Thoracic aorta (tissue), 2 donors: ENCODE measurements at regions not wholly inside any gene's neighbourhood (a gene's known extent, or its start where the extent isn't known, plus 50 kb on each side); places are given as distances from the start of the nearest gene placed in this dataset.
"Not testable (repeated sequence)": the region's sequence is repeated elsewhere in the genome, so short reads cannot be mapped to it uniquely, and the experiment has no call there.

ENCODE experiments used
- ATAC-seq: fragments of 150-250 bp; one replicate; pipeline ENCODE4 v1.8.0; 2017; ENCODE audit warnings: low read depth; ENCODE audit not compliant: insufficient number of reproducible peaks, low FRiP score
- DNase-seq: peaks from one replicate; pipeline ENCODE4 v3.0.0-alpha.2; 2020; ENCODE audit warnings: low spot score
- H3K27ac ChIP-seq, 2 donors: fragments of 200-600 bp; sonication (generic); 1 replicate in 1 of 2; 2 replicates in 1 of 2; pipeline ENCODE4 v1.5.1; 2016; ENCODE audit warnings: mild to moderate bottlenecking in 2 of 2, moderate library complexity in 2 of 2
- H3K27me3 ChIP-seq: fragments of 200-600 bp; sonication (generic); replicated peaks from 2 replicates; pipeline ENCODE4 v1.6.0; 2016; ENCODE audit warnings: mild to moderate bottlenecking; ENCODE audit not compliant: insufficient read depth
- H3K36me3 ChIP-seq: fragments of 200-600 bp; sonication (generic); one replicate; pipeline ENCODE4 v1.5.1; 2016
- H3K4me1 ChIP-seq, 2 donors: fragments of 200-600 bp; sonication (generic); 1 replicate in 1 of 2; 2 replicates in 1 of 2; pipeline versions ENCODE4 v1.5.1 to v1.6.0; 2016; ENCODE audit warnings: low read depth in 2 of 2, mild to moderate bottlenecking in 1 of 2; ENCODE audit not compliant: control insufficient read depth in 1 of 2
- H3K4me3 ChIP-seq: fragments of 200-600 bp; sonication (generic); 2 replicates; pipeline ENCODE4 v1.5.1; 2016; ENCODE audit warnings: mild to moderate bottlenecking
- H3K9me3 ChIP-seq: fragments of 200-600 bp; sonication (generic); 2 replicates; pipeline ENCODE4 v1.5.1; 2016
- CTCF ChIP-seq: fragments of 200-600 bp; sonication (generic); IDR thresholded peaks from one replicate; pipeline ENCODE4 v1.5.1; 2019; ENCODE audit warnings: antibody characterized with exemption

DNA sequence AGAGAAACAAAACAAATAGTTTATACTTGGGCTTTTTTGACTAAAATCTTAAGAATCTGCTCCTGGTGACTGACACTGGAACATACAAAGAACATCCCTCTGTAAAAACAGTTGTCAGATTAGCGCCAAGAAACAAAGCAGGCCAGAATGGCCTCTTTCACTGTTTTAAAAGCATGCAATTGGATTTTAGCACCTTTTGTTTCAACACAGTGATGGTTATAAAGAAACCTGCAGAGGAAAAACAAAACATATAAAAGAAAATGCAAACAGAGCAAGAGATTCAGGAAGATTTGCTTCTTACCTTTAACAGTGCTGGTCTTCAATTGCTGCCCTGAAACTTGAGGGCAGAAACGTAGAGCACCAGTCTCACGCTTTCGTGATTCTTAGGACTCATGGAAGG lies 652.2 kb upstream of the KCND2 start:
- no peak for TF ChIP-seq CTCF
- Histone ChIP-seq H3K4me1 (no peaks in the 10 kb centered on the region), H3K27me3 (no peaks in the 10 kb centered on the region), H3K36me3 (no peaks in the 10 kb centered on the region), H3K4me3 (no peak overlapping the region), H3K27ac (no peak overlapping the region), H3K9me3 (no peaks in the 10 kb centered on the region)
- no peak for DNase-seq
- ATAC-seq, result no peak

DNA sequence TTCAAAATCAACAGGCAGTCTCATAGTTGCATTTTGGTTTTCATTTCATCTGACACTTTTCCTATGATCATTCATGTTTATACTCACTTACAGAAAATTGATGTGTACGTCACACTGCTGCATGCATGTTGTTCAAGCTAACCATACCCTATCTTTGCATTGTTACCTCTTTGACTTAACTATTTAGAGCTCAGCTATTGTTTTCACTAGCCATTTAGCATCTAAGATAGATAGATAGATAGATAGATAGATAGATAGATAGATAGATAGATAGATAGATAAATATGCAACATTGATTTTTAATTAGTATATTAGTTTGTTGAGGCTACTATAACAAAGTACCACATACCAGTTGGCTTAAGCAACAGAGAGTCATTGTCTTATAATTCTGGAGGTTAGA lies 649.5 kb upstream of the KCND2 start:
- Histone ChIP-seq H3K36me3 (no peaks in the 10 kb centered on the region), H3K4me1 (no peaks in the 10 kb centered on the region), H3K27ac (no peak overlapping the region), H3K9me3 (no peaks in the 10 kb centered on the region), H3K4me3 (no peak overlapping the region), H3K27me3 (no peaks in the 10 kb centered on the region)
- TF ChIP-seq CTCF, result no peak
- DNase-seq (no peak), ATAC-seq (no peak)

DNA sequence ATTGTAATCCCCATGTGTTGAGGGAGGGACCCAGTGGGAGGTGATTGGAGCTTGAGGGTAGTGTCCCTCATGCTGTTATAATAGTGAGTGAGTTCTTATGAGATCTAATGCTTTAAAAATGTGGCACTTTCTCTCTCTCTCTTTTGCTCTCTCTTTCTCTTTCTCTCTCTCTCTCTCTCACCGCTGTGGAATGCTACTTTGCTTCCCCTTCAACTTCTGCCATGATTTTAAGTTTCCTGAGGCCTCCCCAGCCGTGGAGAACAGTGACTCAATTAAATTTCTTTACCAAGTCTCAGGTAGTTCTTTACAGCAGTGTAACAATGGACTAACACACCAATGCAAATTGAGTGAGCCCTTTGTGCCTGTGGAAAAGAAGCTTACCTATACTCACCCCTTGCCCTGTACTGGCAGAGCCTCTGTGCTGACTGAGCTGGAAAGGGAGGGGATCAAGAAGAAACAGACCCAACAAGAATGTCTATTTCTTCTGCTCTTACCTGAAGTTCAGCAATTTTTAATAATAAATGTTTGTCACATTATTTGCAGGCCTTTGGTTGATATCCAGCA lies 642.5 kb upstream of the KCND2 start:
- no peak for TF ChIP-seq CTCF
- no peak for DNase-seq
- H3K9me3 ChIP-seq, result no peaks in the 10 kb centered on the region
- H3K4me3 ChIP-seq, result no peak overlapping the region
- H3K4me1 ChIP-seq, result no peaks in the 10 kb centered on the region
- no peak for ATAC-seq
- H3K36me3 ChIP-seq, result no peaks in the 10 kb centered on the region
- H3K27ac ChIP-seq, result no peak overlapping the region
- no peaks in the 10 kb centered on the region for H3K27me3 ChIP-seq

DNA sequence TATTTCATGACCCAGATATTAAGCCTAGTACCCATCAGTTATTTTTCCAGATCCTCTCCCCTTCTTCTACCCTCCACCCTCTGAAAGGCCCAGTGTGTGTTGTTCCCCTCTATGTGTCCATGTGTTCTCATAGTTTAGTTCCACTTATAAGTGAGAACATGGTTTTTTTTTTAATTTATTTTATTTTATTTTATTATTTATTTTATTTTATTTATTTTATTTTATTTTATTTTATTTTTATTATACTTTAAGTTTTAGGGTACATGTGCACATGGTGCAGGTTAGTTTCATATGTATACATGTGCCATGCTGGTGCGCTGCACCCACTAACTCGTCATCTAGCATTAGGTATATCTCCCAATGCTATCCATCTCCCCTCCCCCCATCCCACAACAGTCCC lies 639.2 kb upstream of the KCND2 start:
- not testable (repeated sequence) for H3K9me3 ChIP-seq, H3K27ac ChIP-seq, H3K4me3 ChIP-seq, H3K27me3 ChIP-seq, H3K36me3 ChIP-seq, H3K4me1 ChIP-seq, ATAC-seq, DNase-seq

DNA sequence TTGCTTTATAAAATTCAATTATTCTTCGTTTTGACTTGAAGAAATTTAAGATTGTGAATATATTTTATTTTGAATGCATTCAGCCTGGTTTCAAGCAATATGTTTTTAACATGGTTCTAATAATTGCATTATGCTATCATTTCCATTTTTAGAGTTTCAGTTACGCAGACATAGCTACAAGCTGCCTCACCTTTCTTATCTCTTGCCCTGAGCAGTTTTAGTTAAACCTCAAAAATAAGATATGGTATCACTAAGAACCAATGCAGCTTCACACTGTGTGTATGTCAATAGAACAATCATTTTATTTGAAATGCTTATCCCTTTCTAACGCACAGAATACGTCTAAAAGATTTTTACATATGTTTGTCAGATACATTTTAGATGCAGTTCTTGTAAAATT lies 632.6 kb upstream of the KCND2 start:
- Histone ChIP-seq H3K9me3 (no peaks in the 10 kb centered on the region), H3K27me3 (no peaks in the 10 kb centered on the region), H3K36me3 (no peaks in the 10 kb centered on the region), H3K4me3 (no peak overlapping the region), H3K27ac (no peak overlapping the region), H3K4me1 (no peaks in the 10 kb centered on the region)
- DNase-seq (no peak), ATAC-seq (no peak)
- no peak for TF ChIP-seq CTCF

GRCh38 chr7:119640861-119641260 lies 632.1 kb upstream of the KCND2 start:
- no peak for ATAC-seq
- Histone ChIP-seq H3K36me3 (no peaks in the 10 kb centered on the region), H3K9me3 (no peaks in the 10 kb centered on the region), H3K27me3 (no peaks in the 10 kb centered on the region), H3K4me1 (no peaks in the 10 kb centered on the region), H3K27ac (no peak overlapping the region), H3K4me3 (no peak overlapping the region)
- TF ChIP-seq CTCF, result no peak
- DNase-seq, result no peak
